ENCODE measurements at regions not wholly inside any gene's neighbourhood (a gene's known extent, or its start where the extent isn't known, plus 50 kb on each side); places are given as distances from the start of the nearest gene placed in this dataset.

DNA sequence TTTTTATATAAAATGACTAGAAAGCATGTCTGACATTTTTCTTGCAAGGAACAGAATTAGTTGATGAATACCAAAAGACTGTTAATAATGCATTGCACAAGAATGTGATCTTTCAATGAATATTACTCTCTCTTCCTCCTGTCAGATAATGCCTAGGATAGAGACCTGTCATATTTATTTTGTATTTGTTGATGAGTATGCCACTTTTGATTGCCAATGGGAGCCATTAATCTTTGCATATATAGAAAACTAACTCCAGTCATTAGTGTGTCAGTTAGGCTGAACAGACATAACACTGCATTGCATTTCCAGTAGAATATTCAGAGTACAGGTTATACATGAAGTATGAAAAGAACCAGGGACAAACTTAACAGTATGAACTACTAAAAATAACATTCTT is 1125.3 kb downstream of the LRFN5 start:
- TF ChIP-seq POLR2A (IDR thresholded peaks at IDR 0.05) = no peak
- TF ChIP-seq, protein P1, sequence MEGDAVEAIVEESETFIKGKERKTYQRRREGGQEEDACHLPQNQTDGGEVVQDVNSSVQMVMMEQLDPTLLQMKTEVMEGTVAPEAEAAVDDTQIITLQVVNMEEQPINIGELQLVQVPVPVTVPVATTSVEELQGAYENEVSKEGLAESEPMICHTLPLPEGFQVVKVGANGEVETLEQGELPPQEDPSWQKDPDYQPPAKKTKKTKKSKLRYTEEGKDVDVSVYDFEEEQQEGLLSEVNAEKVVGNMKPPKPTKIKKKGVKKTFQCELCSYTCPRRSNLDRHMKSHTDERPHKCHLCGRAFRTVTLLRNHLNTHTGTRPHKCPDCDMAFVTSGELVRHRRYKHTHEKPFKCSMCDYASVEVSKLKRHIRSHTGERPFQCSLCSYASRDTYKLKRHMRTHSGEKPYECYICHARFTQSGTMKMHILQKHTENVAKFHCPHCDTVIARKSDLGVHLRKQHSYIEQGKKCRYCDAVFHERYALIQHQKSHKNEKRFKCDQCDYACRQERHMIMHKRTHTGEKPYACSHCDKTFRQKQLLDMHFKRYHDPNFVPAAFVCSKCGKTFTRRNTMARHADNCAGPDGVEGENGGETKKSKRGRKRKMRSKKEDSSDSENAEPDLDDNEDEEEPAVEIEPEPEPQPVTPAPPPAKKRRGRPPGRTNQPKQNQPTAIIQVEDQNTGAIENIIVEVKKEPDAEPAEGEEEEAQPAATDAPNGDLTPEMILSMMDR (IDR thresholded peaks at IDR 0.05 in 4 of 5, conservative IDR thresholded peaks at IDR 0.05 in 1 of 5) = no peak

All from gastrocnemius medialis (tissue), 4 donors.